Esophagus (tissue), 2 donors: ENCODE measurements at regions not wholly inside any gene's neighbourhood (a gene's known extent, or its start where the extent isn't known, plus 50 kb on each side); places are given as distances from the start of the nearest gene placed in this dataset.

Source experiments
- H3K27ac ChIP-seq, 2 donors: one replicate each; pipeline ENCODE4 v1.5.1; 2013; ENCODE audit warnings: low read depth in 2 of 2, mild to moderate bottlenecking in 2 of 2, inconsistent platforms in 1 of 2, low read length in 1 of 2, moderate library complexity in 1 of 2
- H3K27me3 ChIP-seq, 2 donors: one replicate each; pipeline ENCODE4 v1.6.1; 2013; ENCODE audit warnings: low read length in 2 of 2, control low read depth in 1 of 2, mild to moderate bottlenecking in 1 of 2; ENCODE audit not compliant: insufficient read depth in 2 of 2, control insufficient read depth in 1 of 2
- H3K36me3 ChIP-seq, 2 donors: one replicate each; pipeline ENCODE4 v1.6.1; 2013; ENCODE audit warnings: low read length in 1 of 2; ENCODE audit not compliant: control insufficient read depth in 2 of 2, insufficient read depth in 2 of 2
- H3K4me1 ChIP-seq, 2 donors: one replicate each; pipeline ENCODE4 v1.6.1; 2013; ENCODE audit warnings: low read length in 1 of 2; ENCODE audit not compliant: control insufficient read depth in 2 of 2, insufficient read depth in 2 of 2
- H3K4me3 ChIP-seq, 2 donors: one replicate each; pipeline ENCODE4 v1.5.1; 2013; ENCODE audit warnings: low read length in 2 of 2, mild to moderate bottlenecking in 2 of 2, low read depth in 1 of 2, moderate library complexity in 1 of 2
- H3K9me3 ChIP-seq, 2 donors: one replicate each; pipeline ENCODE4 v1.6.1; 2013; ENCODE audit warnings: mild to moderate bottlenecking in 2 of 2, low read depth in 1 of 2, low read length in 1 of 2, moderate library complexity in 1 of 2; ENCODE audit not compliant: control insufficient read depth in 2 of 2, insufficient read depth in 1 of 2
- WGBS, 2 donors: extraction: QIAGEN DNeasy Blood & Tissue Kit; methylation state at CpG; one replicate each; pipeline ENCODE4 v1.1.7; 2013; 5-methylcytosine and 5-hydroxymethylcytosine counted together
- donor health status: healthy with polysubstance abuse.
- donor health status: Bipolar disorder and iron deficiency.

DNA sequence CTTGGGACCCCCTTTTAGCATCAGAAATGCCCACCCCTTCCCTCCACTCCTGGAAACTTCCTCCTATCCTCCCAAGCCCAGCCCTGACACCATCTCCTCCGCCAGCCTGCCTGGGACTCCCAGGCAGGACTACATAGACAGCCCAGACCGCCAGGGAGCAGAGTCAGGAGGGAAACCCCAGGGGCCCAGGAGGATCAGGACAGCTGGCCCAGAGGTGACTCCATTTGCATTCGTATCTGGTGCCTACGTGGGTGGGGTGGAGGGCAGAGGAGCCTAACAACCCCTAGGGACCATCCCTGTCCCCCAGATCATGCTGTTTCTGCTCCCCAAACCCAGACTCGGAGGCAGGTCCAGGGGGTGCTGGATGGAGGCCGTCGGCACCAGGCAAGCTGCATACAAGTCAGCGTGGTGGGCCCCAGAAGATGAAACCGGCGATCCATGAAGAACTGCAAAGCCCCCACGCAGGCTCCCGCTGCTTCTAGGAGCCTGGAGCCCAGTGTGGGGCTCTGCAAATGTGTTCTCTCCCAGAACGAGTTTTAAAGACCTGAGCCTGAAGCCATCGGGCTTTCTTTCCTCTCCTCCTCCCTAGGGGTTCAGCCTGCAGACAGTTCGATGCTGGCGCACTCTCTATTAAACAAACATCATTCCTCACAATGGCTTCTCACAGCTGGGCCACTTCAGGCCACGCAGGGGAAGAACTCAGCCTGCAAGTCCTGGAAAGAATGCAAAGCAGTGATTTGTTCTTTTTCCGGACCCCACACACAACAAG lies 1506.8 kb downstream of the BRD1 start:
- Histone ChIP-seq H3K4me3 (no peak overlapping the region), H3K9me3 (peaks cover under 1 to 5% of the 10 kb centered on the region in 2 donors), H3K4me1 (no peaks in the 10 kb centered on the region), H3K36me3 (no peaks in the 10 kb centered on the region), H3K27me3 (no peaks in the 10 kb centered on the region), H3K27ac (no peak overlapping the region)
- WGBS, 2 donors = 51 to 54% methylated on average over 18 of the region's 18 CpGs

DNA sequence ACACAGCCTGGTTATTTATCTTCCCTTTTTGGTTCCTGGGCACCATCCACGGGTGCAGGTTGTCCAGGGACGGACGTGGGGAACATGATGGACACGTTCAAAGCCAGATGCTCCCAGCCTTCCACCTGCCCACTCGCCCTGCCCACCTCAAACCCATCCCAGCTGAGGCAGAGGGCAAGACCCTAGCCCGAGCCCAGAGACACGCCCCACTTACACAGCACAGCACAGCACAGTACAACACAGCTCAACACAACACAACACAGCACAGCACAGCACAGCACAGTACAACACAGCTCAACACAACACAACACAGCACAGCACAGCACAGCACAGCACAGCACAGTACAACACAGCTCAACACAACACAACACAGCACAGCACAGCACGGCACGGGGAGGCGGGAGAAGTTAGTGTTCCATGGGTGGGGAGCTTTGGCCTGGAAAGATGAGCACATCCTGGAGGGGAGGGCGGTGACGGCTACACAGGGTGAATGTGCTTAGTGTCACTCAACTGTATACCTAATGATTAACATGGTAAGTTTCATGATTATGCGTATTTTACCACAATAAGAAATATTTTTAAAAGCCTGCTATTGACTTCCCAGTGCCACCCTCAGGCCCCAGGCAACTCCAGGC lies 1507.5 kb downstream of the BRD1 start:
- 77 to 80% methylated on average over 13 of the region's 13 CpGs for WGBS, 2 donors
- no peaks in the 10 kb centered on the region for H3K27me3 ChIP-seq
- no peaks in the 10 kb centered on the region for H3K36me3 ChIP-seq
- no peak overlapping the region for H3K27ac ChIP-seq
- no peak overlapping the region for H3K4me3 ChIP-seq
- H3K9me3 ChIP-seq = peaks cover 0 to 5% of the 10 kb centered on the region in 2 donors
- H3K4me1 ChIP-seq = no peaks in the 10 kb centered on the region

DNA sequence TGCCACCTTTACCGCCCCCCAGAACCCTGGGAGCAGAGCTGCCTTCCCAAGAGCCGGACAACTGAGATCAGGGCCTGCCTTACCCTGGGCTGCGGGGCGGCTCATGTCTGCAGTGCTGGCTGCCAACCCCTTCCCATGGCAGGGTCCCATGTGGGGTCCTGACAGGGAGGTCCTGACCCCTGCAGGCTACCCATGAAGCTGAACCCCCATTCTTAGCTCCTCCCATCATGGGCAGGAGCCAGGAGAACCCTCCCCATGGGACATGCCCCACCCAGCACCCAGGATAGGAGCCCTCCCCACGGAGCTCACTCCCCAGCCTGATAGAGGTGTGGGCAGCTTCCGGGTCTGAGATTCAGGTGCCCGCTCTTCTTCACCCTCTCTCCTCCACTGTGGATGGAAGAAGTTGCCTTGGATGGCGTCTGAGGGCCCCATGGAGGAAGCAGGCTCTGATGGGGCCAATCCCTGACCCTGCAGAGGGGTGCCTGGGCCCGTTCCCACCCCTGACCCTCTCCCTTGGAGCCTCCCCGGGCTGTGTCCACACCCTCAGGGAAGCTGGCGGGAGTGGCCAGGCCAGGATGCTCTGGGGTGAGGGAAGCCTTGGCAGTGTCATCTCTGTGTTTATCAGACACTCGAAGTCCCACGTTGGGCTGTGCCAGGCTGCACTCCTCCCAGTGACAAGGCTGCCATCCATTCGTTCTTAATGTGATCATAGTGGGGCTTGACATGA lies 1508.2 kb downstream of the BRD1 start:
- Histone ChIP-seq H3K9me3 (peaks cover 0 to 5% of the 10 kb centered on the region in 2 donors), H3K27me3 (no peaks in the 10 kb centered on the region), H3K36me3 (no peaks in the 10 kb centered on the region), H3K27ac (no peak overlapping the region), H3K4me1 (no peaks in the 10 kb centered on the region), H3K4me3 (no peak overlapping the region)
- 72 to 80% methylated on average over 14 of the region's 14 CpGs for WGBS, 2 donors

DNA sequence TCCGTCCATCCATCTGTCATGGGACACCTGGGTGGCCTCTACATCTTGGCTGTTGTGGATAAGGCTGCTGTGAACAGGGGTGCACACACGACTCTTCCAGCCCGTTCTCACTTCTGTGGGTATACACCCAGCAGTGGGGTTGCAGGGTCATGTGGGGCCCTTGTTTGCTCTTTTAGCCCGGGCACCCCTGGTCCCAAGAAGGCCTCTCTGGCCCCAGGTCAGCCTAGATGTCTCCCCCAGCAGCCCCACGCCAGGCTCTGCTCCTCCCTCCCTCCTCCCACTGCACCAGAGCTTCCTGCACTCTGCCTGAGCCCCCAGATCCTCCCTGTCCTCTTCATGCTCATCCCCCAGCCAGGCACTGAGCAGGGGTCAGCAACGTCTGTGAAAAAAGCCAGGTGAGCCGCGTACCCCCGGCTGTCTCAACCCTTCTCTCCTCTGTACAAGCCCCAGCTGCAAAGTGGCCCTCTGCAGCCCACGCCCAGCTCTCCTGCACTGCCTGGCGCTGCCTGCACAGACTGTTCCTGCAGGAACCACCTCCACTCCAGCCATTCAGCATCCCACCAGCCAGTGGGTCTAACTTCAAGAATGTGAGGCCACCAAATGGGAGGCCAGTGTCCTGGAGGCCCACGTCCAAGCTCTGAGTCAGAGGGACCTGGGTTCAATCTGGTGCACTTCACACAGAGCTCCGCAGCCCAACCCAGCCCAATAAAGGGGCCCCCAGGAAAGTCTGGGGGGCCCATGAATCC lies 1508.9 kb downstream of the BRD1 start:
- WGBS, 2 donors = 70 to 79% methylated on average over 13 of the region's 13 CpGs
- Histone ChIP-seq H3K9me3 (peaks cover 0 to 1% of the 10 kb centered on the region in 2 donors), H3K27ac (no peak overlapping the region), H3K4me1 (no peaks in the 10 kb centered on the region), H3K4me3 (no peak overlapping the region), H3K36me3 (no peaks in the 10 kb centered on the region), H3K27me3 (no peaks in the 10 kb centered on the region)

DNA sequence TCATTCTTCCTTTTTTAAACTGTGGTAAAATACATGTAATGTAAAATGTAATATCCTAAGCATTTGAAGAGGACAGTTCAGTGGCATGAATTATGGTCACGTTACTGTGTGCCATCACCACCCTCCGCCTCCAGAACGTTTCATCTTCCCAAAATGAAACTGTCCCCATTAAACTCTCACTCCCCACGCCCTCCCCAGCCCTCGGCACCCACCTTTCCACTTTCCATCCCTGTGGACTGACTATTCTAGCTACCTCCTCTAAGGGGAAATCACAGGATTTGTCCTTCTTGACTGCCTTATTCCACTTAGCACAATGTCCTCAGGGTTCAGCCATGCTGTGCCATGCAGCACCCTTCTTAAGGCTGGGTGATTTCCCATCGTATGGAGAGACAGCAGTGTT lies 1509.5 kb downstream of the BRD1 start:
- Histone ChIP-seq H3K4me3 (no peak overlapping the region), H3K27ac (no peak overlapping the region), H3K27me3 (no peaks in the 10 kb centered on the region), H3K9me3 (no peaks in the 10 kb centered on the region), H3K36me3 (no peaks in the 10 kb centered on the region), H3K4me1 (no peaks in the 10 kb centered on the region)
- 70% methylated on average over 6 of the region's 6 CpGs for WGBS, 2 donors

DNA sequence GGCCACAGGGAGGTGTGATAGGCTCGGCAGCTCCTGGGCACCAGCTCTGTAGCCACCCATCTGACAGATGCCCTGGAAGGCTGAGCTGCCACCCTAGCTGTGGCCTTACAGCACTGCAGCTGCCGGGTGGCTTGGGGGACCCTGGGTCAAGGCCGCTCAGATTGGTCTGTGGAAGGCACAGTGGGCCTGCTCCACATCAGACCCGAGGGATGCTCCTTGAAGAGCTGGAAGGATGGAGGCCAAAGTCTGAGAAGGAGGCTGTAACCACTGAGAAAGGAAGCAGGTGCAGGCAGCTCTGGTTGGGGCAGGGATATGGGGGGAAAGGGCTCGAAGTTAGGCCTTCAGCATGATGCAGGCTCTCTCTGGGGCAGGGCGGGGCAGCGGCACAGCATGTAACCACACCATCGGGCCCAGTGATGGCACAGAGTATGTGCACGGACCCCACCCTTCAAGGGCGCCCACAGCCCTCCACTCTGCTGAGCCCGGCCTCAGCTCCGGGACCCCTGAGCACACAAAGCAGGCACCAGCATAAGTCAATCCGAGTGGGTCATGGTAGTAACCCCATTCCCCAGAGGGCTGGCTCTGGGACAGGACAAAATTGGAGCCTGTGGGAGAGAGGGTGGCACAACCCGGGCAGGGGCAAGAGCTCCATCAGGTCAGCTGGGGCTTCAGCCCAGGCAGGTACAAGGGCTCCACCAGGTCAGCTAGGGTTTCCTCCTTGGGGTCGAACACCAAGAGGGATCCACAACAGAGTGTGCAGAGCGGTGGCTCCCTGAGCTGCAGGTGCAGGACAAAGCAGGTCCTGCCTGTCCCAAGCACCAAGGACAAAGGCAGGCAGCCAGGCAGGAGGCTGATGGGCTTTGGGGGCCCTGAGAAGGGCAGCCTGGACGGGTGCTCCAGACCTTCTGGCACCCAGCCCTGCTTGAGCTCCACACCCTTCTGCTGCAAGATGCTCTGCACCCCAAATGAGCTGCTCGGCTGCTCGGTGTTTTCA lies 1511.1 kb downstream of the BRD1 start:
- WGBS, 2 donors = 76 to 79% methylated on average over 19 of the region's 19 CpGs
- Histone ChIP-seq H3K4me3 (no peak overlapping the region), H3K4me1 (no peaks in the 10 kb centered on the region), H3K27me3 (no peaks in the 10 kb centered on the region), H3K9me3 (no peaks in the 10 kb centered on the region), H3K27ac (no peak overlapping the region), H3K36me3 (no peaks in the 10 kb centered on the region)

DNA sequence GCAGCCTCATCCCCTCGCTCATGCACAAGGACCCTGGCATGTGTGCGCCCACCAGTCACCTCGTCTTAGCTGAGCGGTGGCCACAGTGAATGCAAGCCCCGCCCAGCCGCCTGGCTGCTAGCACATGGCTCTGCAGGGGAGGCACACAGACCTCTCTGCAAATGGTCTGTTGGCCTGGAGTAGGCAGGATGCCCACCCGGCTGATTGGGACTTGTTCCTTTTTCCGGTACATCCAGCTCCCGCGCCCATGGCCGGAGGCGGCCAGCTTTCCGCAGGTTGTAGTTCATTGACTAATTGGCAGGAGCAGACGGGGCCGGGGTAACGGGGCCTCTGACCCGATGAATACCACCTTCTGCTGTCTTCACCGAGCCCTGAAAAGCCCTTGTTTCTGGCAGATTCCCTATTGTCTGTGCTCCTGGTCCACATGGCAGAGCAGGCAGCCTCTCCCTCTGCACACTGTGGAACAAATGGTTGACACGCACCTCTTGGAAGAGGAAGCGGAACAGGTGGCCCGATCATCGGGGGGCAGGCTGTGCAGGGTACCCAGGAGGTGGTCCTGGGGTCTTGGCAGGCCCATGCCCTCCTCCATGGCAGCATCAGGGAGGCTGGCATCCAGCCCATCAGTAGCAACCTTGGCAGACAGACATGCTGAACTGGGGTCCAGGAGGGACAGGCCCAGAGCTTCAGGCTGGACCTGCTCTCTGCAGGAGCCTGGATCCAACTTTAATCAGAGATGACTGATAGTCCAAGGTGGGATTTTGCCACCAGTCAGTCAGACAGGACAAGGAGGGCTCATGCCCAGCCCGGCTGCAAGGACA lies 1512.0 kb downstream of the BRD1 start:
- no peaks in the 10 kb centered on the region for H3K9me3 ChIP-seq
- no peak overlapping the region for H3K4me3 ChIP-seq
- H3K36me3 ChIP-seq = no peaks in the 10 kb centered on the region
- 81 to 85% methylated on average over 23 of the region's 23 CpGs for WGBS, 2 donors
- no peaks in the 10 kb centered on the region for H3K27me3 ChIP-seq
- H3K4me1 ChIP-seq = no peaks in the 10 kb centered on the region
- no peak overlapping the region for H3K27ac ChIP-seq

DNA sequence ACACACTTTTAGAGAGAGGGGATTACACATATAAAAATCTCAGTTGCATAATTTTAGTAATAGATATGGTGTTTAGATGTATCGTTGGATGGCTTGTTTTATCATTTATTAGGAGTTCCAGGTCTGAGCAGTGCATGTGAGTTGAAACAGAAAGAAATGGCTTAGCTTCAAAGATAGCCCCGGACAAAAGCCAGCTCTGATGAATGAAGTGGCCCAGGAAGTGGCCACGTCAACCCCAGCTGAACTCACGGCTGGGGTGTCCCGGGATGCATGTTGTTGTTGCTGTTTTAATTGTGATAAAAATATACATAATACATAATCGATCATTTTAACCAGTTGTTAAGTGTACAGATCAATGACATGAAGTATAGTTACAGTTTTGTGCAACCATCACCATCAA lies 1513.6 kb downstream of the BRD1 start:
- Histone ChIP-seq H3K9me3 (no peaks in the 10 kb centered on the region), H3K4me1 (no peaks in the 10 kb centered on the region), H3K27me3 (no peaks in the 10 kb centered on the region), H3K4me3 (no peak overlapping the region), H3K36me3 (no peaks in the 10 kb centered on the region), H3K27ac (no peak overlapping the region)
- 51 to 55% methylated on average over 6 of the region's 6 CpGs for WGBS, 2 donors
